IMR-90 (cell line): ENCODE measurements at regions not wholly inside any gene's neighbourhood (a gene's known extent, or its start where the extent isn't known, plus 50 kb on each side); places are given as distances from the start of the nearest gene placed in this dataset.
"Not testable (repeated sequence)": the region's sequence is repeated elsewhere in the genome, so short reads cannot be mapped to it uniquely, and the experiment has no call there.

ENCODE experiments used
- ATAC-seq: fragments of 200-7000 bp; cut with Tn5 transposase; 2 replicates; pipeline ENCODE4 v1.9.1; 2020; ENCODE audit warnings: low read depth, mild to moderate bottlenecking, moderate library complexity
- BruUV-seq: library from RNA; stranded (reverse); fragments of 400-500 nt; replicated peaks from 2 replicates; lab custom pipeline; 2021; lab: Mats Ljungman, UMichigan
- CTCF ChIA-PET: fragments of 300-600 bp; formaldehyde crosslinking; extraction: SDS; loops from one replicate; lab custom pipeline; 2021; ENCODE audit warnings: antibody characterized with exemption; lab: Yijun Ruan, JAX
- POLR2A ChIA-PET: fragments of 300-600 bp; sonication (Branson Sonifier 250); formaldehyde crosslinking; loops from one replicate; lab custom pipeline; 2022; ENCODE audit warnings: antibody characterized with exemption; ENCODE audit not compliant: unreplicated experiment; lab: Charles Lee
- DNase-seq: peaks from one replicate; pipeline ENCODE4 v3.0.0; 2013
- H2AFZ ChIP-seq: replicated peaks from 2 replicates; pipeline ENCODE3; 2013; ENCODE audit warnings: low read length, mild to moderate bottlenecking; ENCODE audit not compliant: poor library complexity
- H2AK5ac ChIP-seq: 2 replicates; pipeline ENCODE4 v1.6.1; 2013; ENCODE audit warnings: low read depth, low read length, inconsistent platforms
- H2AK9ac ChIP-seq: replicated peaks from 2 replicates; pipeline ENCODE3; 2013; ENCODE audit warnings: mild to moderate bottlenecking, low read depth, low read length, moderate library complexity; ENCODE audit not compliant: poor library complexity
- H2BK120ac ChIP-seq: 2 replicates; pipeline ENCODE4 v1.6.1; 2013; ENCODE audit warnings: low read depth, low read length, inconsistent platforms
- H2BK15ac ChIP-seq: 3 replicates; pipeline ENCODE4 v1.6.1; 2013; ENCODE audit warnings: low read depth, low read length, inconsistent platforms
- H2BK20ac ChIP-seq: 2 replicates; pipeline ENCODE4 v1.6.1; 2013; ENCODE audit warnings: low read depth, mild to moderate bottlenecking, inconsistent platforms, low read length, moderate library complexity
- H2BK5ac ChIP-seq: 2 replicates; pipeline ENCODE4 v1.6.1; 2013; ENCODE audit warnings: mild to moderate bottlenecking, low read depth, low read length, inconsistent platforms; ENCODE audit not compliant: poor library complexity, severe bottlenecking
- H3K14ac ChIP-seq: replicated peaks from 2 replicates; pipeline ENCODE4 v1.6.1; 2013; ENCODE audit warnings: low read depth, low read length, inconsistent platforms
- H3K18ac ChIP-seq: 2 replicates; pipeline ENCODE4 v1.6.1; 2013; ENCODE audit warnings: low read depth, low read length, control low read depth
- H3K23ac ChIP-seq: 2 replicates; pipeline ENCODE4 v1.6.1; 2013; ENCODE audit warnings: low read depth, low read length, inconsistent platforms
- H3K27ac ChIP-seq: 2 replicates; pipeline ENCODE4 v1.5.1; 2013; ENCODE audit warnings: mild to moderate bottlenecking, control low read depth, low read length; ENCODE audit not compliant: insufficient read depth
- H3K27me3 ChIP-seq: 2 replicates; pipeline ENCODE4 v1.6.1; 2013; ENCODE audit warnings: low read length; ENCODE audit not compliant: control insufficient read depth, insufficient read depth
- H3K36me3 ChIP-seq: 2 replicates; pipeline ENCODE4 v1.6.1; 2013; ENCODE audit warnings: low read length, mixed read lengths; ENCODE audit not compliant: control insufficient read depth, insufficient read depth
- H3K4ac ChIP-seq: 2 replicates; pipeline ENCODE4 v1.6.1; 2013; ENCODE audit warnings: low read depth, low read length, inconsistent platforms
- H3K4me1 ChIP-seq: 2 replicates; pipeline ENCODE4 v1.6.1; 2013; ENCODE audit warnings: low read length, mixed read lengths; ENCODE audit not compliant: control insufficient read depth, insufficient read depth
- H3K4me2 ChIP-seq: 2 replicates; pipeline ENCODE4 v1.6.1; 2013; ENCODE audit warnings: low read depth, mild to moderate bottlenecking, control low read depth, low read length, moderate library complexity
- H3K4me3 ChIP-seq: 2 replicates; pipeline ENCODE4 v1.5.1; 2013; ENCODE audit warnings: low read depth, mild to moderate bottlenecking, control low read depth, low read length, moderate library complexity; ENCODE audit not compliant: insufficient read depth
- H3K56ac ChIP-seq: 2 replicates; pipeline ENCODE4 v1.6.1; 2013; ENCODE audit warnings: low read length, inconsistent platforms; ENCODE audit not compliant: insufficient read depth; ENCODE audit errors: extremely low read depth
- H3K79me1 ChIP-seq, 2 experiments: 2 replicates each; pipeline ENCODE4 v1.6.1; 2013; ENCODE audit warnings: low read length in 2 of 2, inconsistent platforms in 1 of 2, low read depth in 1 of 2
- H3K9ac ChIP-seq: 2 replicates; pipeline ENCODE4 v1.6.1; 2013; ENCODE audit warnings: low read depth, low read length, control low read depth
- H3K9me1 ChIP-seq: 2 replicates; pipeline ENCODE4 v1.6.1; 2013; ENCODE audit warnings: low read length, inconsistent platforms; ENCODE audit not compliant: insufficient read depth
- H3K9me3 ChIP-seq: 2 replicates; pipeline ENCODE4 v1.6.1; 2013; ENCODE audit warnings: low read length; ENCODE audit not compliant: control insufficient read depth, insufficient read depth
- H4K20me1 ChIP-seq: 2 replicates; pipeline ENCODE4 v1.6.1; 2013; ENCODE audit warnings: low read length, inconsistent platforms; ENCODE audit not compliant: insufficient read depth
- H4K5ac ChIP-seq: 2 replicates; pipeline ENCODE4 v1.6.1; 2013; ENCODE audit warnings: mild to moderate bottlenecking, low read depth, low read length, control low read depth
- H4K8ac ChIP-seq, 2 experiments: 2 replicates each; pipeline ENCODE4 v1.6.1; 2013; ENCODE audit warnings: low read depth in 2 of 2, low read length in 2 of 2, control low read depth in 1 of 2, inconsistent platforms in 1 of 2
- H4K91ac ChIP-seq: 2 replicates; pipeline ENCODE4 v1.6.1; 2013; ENCODE audit warnings: low read depth, low read length, inconsistent platforms; ENCODE audit not compliant: insufficient read depth
- CEBPB ChIP-seq: IDR thresholded peaks from 2 replicates; pipeline ENCODE4 v1.6.1; 2012; ENCODE audit warnings: low read depth, low read length, improper control_type of control experiment
- WGBS, 2 experiments: methylation state at CpG; one replicate each; pipeline versions ENCODE4 v1.1.5 to v1.1.7; 2013; ENCODE audit warnings: missing lambda C conversion rate in 2 of 2; ENCODE audit not compliant: insufficient read length in 1 of 2; ENCODE audit errors: extremely low coverage in 2 of 2; 5-methylcytosine and 5-hydroxymethylcytosine counted together
- dilution Hi-C: fragments of 300-500 bp; cut with HindIII; formaldehyde crosslinking; loops from one replicate; pipeline ENCODE4 v1.14.3; 2018; ENCODE audit warnings: low sequenced_read_pairs; ENCODE audit not compliant: unreplicated experiment
- in situ Hi-C: fragments of 300-500 bp; cut with MboI; formaldehyde crosslinking; loops from 3 replicates; pipeline ENCODE4 v1.14.3; 2019; ENCODE audit warnings: low sequenced_read_pairs, inconsistent platforms, mixed read lengths
- intact Hi-C: fragments of 100-400 bp; cut with micrococcal nuclease; formaldehyde crosslinking; loops from 2 replicates; pipeline ENCODE4 v1.10.0; 2022

GRCh38 chr17:62242076-62242475 lies 138.3 kb upstream of the EFCAB3 start:
- in situ Hi-C loops, H3K23ac ChIP-seq, H3K4ac ChIP-seq, H3K27me3 ChIP-seq, H2AFZ ChIP-seq, H4K91ac ChIP-seq, H3K9me1 ChIP-seq, H4K20me1 ChIP-seq, CTCF ChIA-PET, H3K4me3 ChIP-seq, H3K14ac ChIP-seq, H3K9ac ChIP-seq, H3K36me3 ChIP-seq, H3K79me1 ChIP-seq, H2AK5ac ChIP-seq, dilution Hi-C loops, H3K56ac ChIP-seq, H3K9me3 ChIP-seq, H4K8ac ChIP-seq, BruUV-seq, H2BK20ac ChIP-seq, H3K4me1 ChIP-seq, H4K5ac ChIP-seq, H3K4me2 ChIP-seq, H2BK120ac ChIP-seq, H2BK5ac ChIP-seq, H3K27ac ChIP-seq, DNase-seq, POLR2A ChIA-PET, H3K18ac ChIP-seq, H2AK9ac ChIP-seq, intact Hi-C loops, H2BK15ac ChIP-seq: not testable (repeated sequence)
- WGBS, 2 experiments, result no CpG with 5 or more reads among the region's 7 CpGs
- peak; percentile 56 for ATAC-seq
- 0 out of 2 replicates have a peak, but pooled peaks have one; percentile 8 for TF ChIP-seq CEBPB

- CTCF ChIA-PET, H2AFZ ChIP-seq: not testable (repeated sequence)
- POLR2A ChIA-PET, result interaction anchor here (0.6 to 0.7 kb wide), 2 partner anchors 86 to 157 kb away, joined by 3 read pairs; no protein-coding TSS in a partner anchor
Measured at GRCh38 chr17:62239569-62239968, 140.8 kb upstream of the EFCAB3 start.

More at GRCh38 chr17:62239569-62239968, 140.8 kb upstream of the EFCAB3 start:
- BruUV-seq, H3K56ac ChIP-seq, H2AK9ac ChIP-seq, H3K23ac ChIP-seq, H3K9ac ChIP-seq, intact Hi-C loops, ATAC-seq, H3K27me3 ChIP-seq, H3K4me2 ChIP-seq, H3K4ac ChIP-seq, H4K8ac ChIP-seq, H3K79me1 ChIP-seq, H3K4me1 ChIP-seq, H2BK120ac ChIP-seq, H4K91ac ChIP-seq, dilution Hi-C loops, H2BK20ac ChIP-seq, H4K20me1 ChIP-seq, H4K5ac ChIP-seq, H2BK15ac ChIP-seq, H3K4me3 ChIP-seq, H2AK5ac ChIP-seq, H3K18ac ChIP-seq, in situ Hi-C loops, DNase-seq, H3K36me3 ChIP-seq, H3K9me3 ChIP-seq, H2BK5ac ChIP-seq, H3K9me1 ChIP-seq, H3K14ac ChIP-seq, H3K27ac ChIP-seq: not testable (repeated sequence)
- no CpG with 5 or more reads among the region's 3 CpGs for WGBS, 2 experiments
